Neural cell (in vitro differentiated cells): ENCODE measurements at regions not wholly inside any gene's neighbourhood (a gene's known extent, or its start where the extent isn't known, plus 50 kb on each side); places are given as distances from the start of the nearest gene placed in this dataset.

Source experiments
- H2AFZ ChIP-seq: fragments of 200-600, 300-800 bp; sonication (generic), shearing (Covaris generic); 2 replicates; pipeline ENCODE4 v1.6.0; 2014; ENCODE audit warnings: low read depth, mild to moderate bottlenecking, antibody characterized with exemption, low read length, moderate library complexity
- H3F3A ChIP-seq: fragments of 200-600 bp; shearing (Covaris generic); 2 replicates; pipeline ENCODE4 v1.6.1; 2016; ENCODE audit warnings: mild to moderate bottlenecking, moderate library complexity, mixed read lengths, antibody characterized with exemption, low read length; ENCODE audit not compliant: insufficient read depth, poor library complexity, severe bottlenecking
- H3K27ac ChIP-seq: fragments of 200-600, 300-800 bp; sonication (generic), shearing (Covaris generic); 2 replicates; pipeline ENCODE4 v1.5.1; 2014; ENCODE audit warnings: mild to moderate bottlenecking, low read length, moderate library complexity
- H3K27me3 ChIP-seq: fragments of 300-800, 200-600 bp; sonication (generic), shearing (Covaris generic); 2 replicates; pipeline ENCODE4 v1.6.0; 2014; ENCODE audit warnings: mild to moderate bottlenecking, low read depth, low read length, moderate library complexity; ENCODE audit not compliant: insufficient read depth
- H3K36me3 ChIP-seq: fragments of 300-800, 200-600 bp; sonication (generic), shearing (Covaris generic); 2 replicates; pipeline ENCODE4 v1.5.1; 2014; ENCODE audit warnings: mild to moderate bottlenecking, antibody characterized with exemption, low read length, moderate library complexity; ENCODE audit not compliant: insufficient read depth
- H3K4me2 ChIP-seq: fragments of 300-800, 200-600 bp; sonication (generic), shearing (Covaris generic); 2 replicates; pipeline ENCODE4 v1.6.0; 2014; ENCODE audit warnings: mild to moderate bottlenecking, low read length
- H3K4me3 ChIP-seq: fragments of 300-800, 200-600 bp; sonication (generic), shearing (Covaris generic); 2 replicates; pipeline ENCODE4 v1.5.1; 2014; ENCODE audit warnings: mild to moderate bottlenecking, low read length, moderate library complexity
- H3K79me2 ChIP-seq: fragments of 200-600 bp; shearing (Covaris generic); replicated peaks from 2 replicates; pipeline ENCODE4 v1.6.0; 2014; ENCODE audit warnings: mild to moderate bottlenecking, low read length, moderate library complexity; ENCODE audit not compliant: insufficient read depth
- H3K9ac ChIP-seq: fragments of 300-800, 200-600 bp; sonication (generic), shearing (Covaris generic); 2 replicates; pipeline ENCODE4 v1.6.1; 2016; ENCODE audit warnings: mild to moderate bottlenecking, low read length, mixed read lengths
- H3K9me2 ChIP-seq: fragments of 200-600 bp; shearing (Covaris generic); 2 replicates; pipeline ENCODE4 v1.6.1; 2016; ENCODE audit warnings: mild to moderate bottlenecking, low read length, mixed read lengths; ENCODE audit not compliant: insufficient read depth
- H3K9me3 ChIP-seq: fragments of 200-600, 300-800 bp; sonication (generic), shearing (Covaris generic); 2 replicates; pipeline ENCODE4 v1.6.1; 2016; ENCODE audit warnings: mild to moderate bottlenecking, mixed run types, low read length, moderate library complexity, mixed read lengths
- H4K20me1 ChIP-seq: fragments of 200-600 bp; shearing (Covaris generic); 2 replicates; pipeline ENCODE4 v1.6.1; 2016; ENCODE audit warnings: mild to moderate bottlenecking, mixed run types; ENCODE audit not compliant: insufficient read depth
- CTCF ChIP-seq: fragments of 450-650 bp; IDR thresholded peaks from 2 replicates; pipeline ENCODE4 v1.5.1; 2014; ENCODE audit warnings: antibody characterized with exemption, mild to moderate bottlenecking, moderate library complexity; ENCODE audit not compliant: poor library complexity, severe bottlenecking
- EP300 ChIP-seq: fragments of 450-650 bp; conservative IDR thresholded peaks from 2 replicates; pipeline ENCODE4 v1.6.1; 2014; ENCODE audit warnings: antibody characterized with exemption, mild to moderate bottlenecking, moderate library complexity; ENCODE audit not compliant: poor library complexity, severe bottlenecking
- MXI1 ChIP-seq: fragments of 450-650 bp; conservative IDR thresholded peaks from 2 replicates; pipeline ENCODE4 v1.6.1; 2014; ENCODE audit warnings: antibody characterized with exemption, mild to moderate bottlenecking; ENCODE audit not compliant: poor library complexity, severe bottlenecking
- RAD21 ChIP-seq: fragments of 450-650 bp; conservative IDR thresholded peaks from 2 replicates; pipeline ENCODE4 v1.6.1; 2014; ENCODE audit warnings: antibody characterized with exemption, mild to moderate bottlenecking, moderate library complexity
- REST ChIP-seq: IDR thresholded peaks from 2 replicates; pipeline ENCODE4 v1.6.1; 2012; ENCODE audit warnings: borderline replicate concordance
- SMC3 ChIP-seq: fragments of 450-650 bp; conservative IDR thresholded peaks from 2 replicates; pipeline ENCODE4 v1.6.1; 2014; ENCODE audit warnings: antibody characterized with exemption, mild to moderate bottlenecking, moderate library complexity; ENCODE audit not compliant: poor library complexity
- TAF1 ChIP-seq: IDR thresholded peaks from 2 replicates; pipeline ENCODE4 v1.6.1; 2012; ENCODE audit warnings: low read depth

- no peaks in the 10 kb centered on the region for H3F3A ChIP-seq
- H3K4me3 ChIP-seq: no peak overlapping the region
- H3K9ac ChIP-seq: no peak overlapping the region
- no peaks in the 10 kb centered on the region for H3K79me2 ChIP-seq
- no peaks in the 10 kb centered on the region for H4K20me1 ChIP-seq
- no peaks in the 10 kb centered on the region for H3K36me3 ChIP-seq
- H3K27ac ChIP-seq: no peak overlapping the region
- H3K9me3 ChIP-seq: no peaks in the 10 kb centered on the region
- H3K4me2 ChIP-seq: no peak overlapping the region
- no peak overlapping the region for H2AFZ ChIP-seq
- H3K27me3 ChIP-seq: no peaks in the 10 kb centered on the region
- TF ChIP-seq RAD21 (no peak), REST (no peak), SMC3 (no peak)
- H3K9me2 ChIP-seq: no peaks in the 10 kb centered on the region
These were observed 249.4 kb upstream of the HS6ST1 start for GRCh38 chr2:128568106-128568505.

GRCh38 chr2:128573116-128573515, 254.4 kb upstream of the HS6ST1 start:
- no peaks in the 10 kb centered on the region for H3K9me3 ChIP-seq
- no peak overlapping the region for H3K4me2 ChIP-seq
- H3K27ac ChIP-seq: no peak overlapping the region
- H3K79me2 ChIP-seq: no peaks in the 10 kb centered on the region
- H3K9me2 ChIP-seq: no peaks in the 10 kb centered on the region
- no peak overlapping the region for H3K9ac ChIP-seq
- no peaks in the 10 kb centered on the region for H3F3A ChIP-seq
- H3K4me3 ChIP-seq: no peak overlapping the region
- H3K36me3 ChIP-seq: no peaks in the 10 kb centered on the region
- no peaks in the 10 kb centered on the region for H4K20me1 ChIP-seq
- no peaks in the 10 kb centered on the region for H3K27me3 ChIP-seq
- H2AFZ ChIP-seq: no peak overlapping the region
- TF ChIP-seq TAF1 (no peak), MXI1 (no peak), SMC3 (no peak), CTCF (no peak), REST (no peak), EP300 (no peak), RAD21 (no peak)
